ENCODE measurements at regions not wholly inside any gene's neighbourhood (a gene's known extent, or its start where the extent isn't known, plus 50 kb on each side); places are given as distances from the start of the nearest gene placed in this dataset.

DNA sequence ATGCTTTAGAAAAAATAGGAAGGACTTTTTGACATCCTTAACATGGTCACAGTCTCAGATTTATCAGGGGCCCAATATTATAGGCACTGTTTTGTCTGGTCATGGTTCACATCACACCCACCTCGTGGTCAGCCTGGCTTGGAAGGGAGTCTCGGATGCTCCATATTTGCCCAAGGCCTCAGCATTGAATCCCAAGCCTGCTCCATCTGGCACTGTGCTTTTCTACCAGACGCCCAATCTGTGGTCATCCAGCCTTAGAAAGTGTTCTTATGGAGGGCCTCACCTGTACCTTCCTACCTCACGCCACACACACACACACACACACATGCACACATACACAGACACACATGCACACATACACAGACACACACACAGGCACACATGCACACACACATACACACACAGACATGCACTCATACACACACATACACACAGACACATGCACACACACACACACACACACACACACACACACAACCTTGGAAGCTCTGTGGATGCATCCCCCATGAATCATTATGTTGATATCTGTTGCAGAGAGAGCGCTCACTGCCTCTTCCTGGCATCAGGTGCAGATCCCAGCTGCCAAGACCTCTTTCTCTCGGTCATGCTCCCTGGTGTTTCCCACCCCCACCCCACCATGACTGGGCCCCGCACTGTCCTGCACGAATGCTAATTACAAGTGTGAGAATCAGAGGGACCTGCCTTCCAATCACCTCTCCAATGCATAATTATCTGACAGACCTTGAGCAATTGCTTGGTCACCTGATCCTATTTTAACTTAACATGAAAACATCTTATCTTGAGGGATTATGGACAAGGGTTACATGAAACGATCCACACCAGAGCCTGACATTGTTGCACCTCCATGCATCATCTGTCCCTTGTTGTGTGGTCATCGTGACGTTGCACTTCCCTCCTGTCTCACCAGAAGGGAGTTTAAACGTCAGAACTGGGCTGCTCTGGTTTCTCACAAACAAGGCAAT, 122.7 kb upstream of the TMEM72 start:
- no peak for ATAC-seq (ENCODE audit: insufficient read depth, low FRiP score)
- H3K27me3 ChIP-seq (ENCODE audit: control insufficient read depth in 3 of 3, insufficient read depth in 3 of 3, low read length in 2 of 3): no peaks in the 10 kb centered on the region
- H3K27ac ChIP-seq (ENCODE audit: low read depth in 1 of 2, low read length in 1 of 2): no peak overlapping the region
- H3K36me3 ChIP-seq (ENCODE audit: control insufficient read depth in 4 of 4, insufficient read depth in 4 of 4, low read length in 4 of 4): no peaks in the 10 kb centered on the region
- TF ChIP-seq CTCF (IDR thresholded peaks at IDR 0.05; ENCODE audit: control extremely low read depth, extremely low read depth): no peak
- H3K4me3 ChIP-seq: no peak overlapping the region
- WGBS, 2 donors: 82 to 89% methylated on average over 12 of the region's 12 CpGs
- no peaks in the 10 kb centered on the region for H3K4me1 ChIP-seq (ENCODE audit: control insufficient read depth in 5 of 5, insufficient read depth in 5 of 5, low read length in 5 of 5)
- H3K9ac ChIP-seq (ENCODE audit: insufficient read depth in 1 of 2, low read length in 2 of 2): no peak overlapping the region
- H3K9me3 ChIP-seq (ENCODE audit: control insufficient read depth in 4 of 4, insufficient read depth in 3 of 4, low read length in 3 of 4): peaks cover 0 to 6% (median 0%) of the 10 kb centered on the region in 4 donors
- no peak for DNase-seq

- H3K27me3 ChIP-seq (ENCODE audit: control insufficient read depth in 3 of 3, insufficient read depth in 3 of 3, low read length in 2 of 3): no peaks in the 10 kb centered on the region
- no peak overlapping the region for H3K27ac ChIP-seq (ENCODE audit: low read depth in 1 of 2, low read length in 1 of 2)
- H3K4me1 ChIP-seq (ENCODE audit: control insufficient read depth in 5 of 5, insufficient read depth in 5 of 5, low read length in 5 of 5): no peaks in the 10 kb centered on the region
- no peaks in the 10 kb centered on the region for H3K36me3 ChIP-seq (ENCODE audit: control insufficient read depth in 4 of 4, insufficient read depth in 4 of 4, low read length in 4 of 4)
- no peak for DNase-seq
- TF ChIP-seq CTCF (IDR thresholded peaks at IDR 0.05; ENCODE audit: control extremely low read depth, extremely low read depth): no peak
- peaks cover 0 to 1% (median 0%) of the 10 kb centered on the region in 4 donors for H3K9me3 ChIP-seq (ENCODE audit: control insufficient read depth in 4 of 4, insufficient read depth in 3 of 4, low read length in 3 of 4)
- no peak overlapping the region for H3K4me3 ChIP-seq
- 75 to 80% methylated on average over 5 of the region's 5 CpGs for WGBS, 2 donors
- H3K9ac ChIP-seq (ENCODE audit: insufficient read depth in 1 of 2, low read length in 2 of 2): no peak overlapping the region
- no peak for ATAC-seq (ENCODE audit: insufficient read depth, low FRiP score)
Measured at GRCh38 chr10:44792119-44792775, 118.9 kb upstream of the TMEM72 start.

GRCh38 chr10:44799966-44800365, 111.2 kb upstream of the TMEM72 start:
- WGBS, 2 donors: 37 to 43% methylated on average over 2 of the region's 2 CpGs
- H3K36me3 ChIP-seq (ENCODE audit: control insufficient read depth in 4 of 4, insufficient read depth in 4 of 4, low read length in 4 of 4): no peaks in the 10 kb centered on the region
- H3K9ac ChIP-seq (ENCODE audit: insufficient read depth in 1 of 2, low read length in 2 of 2): no peak overlapping the region
- H3K4me1 ChIP-seq (ENCODE audit: control insufficient read depth in 5 of 5, insufficient read depth in 5 of 5, low read length in 5 of 5): peaks cover 0 to 3% (median 0%) of the 10 kb centered on the region in 5 donors
- TF ChIP-seq CTCF (IDR thresholded peaks at IDR 0.05; ENCODE audit: control extremely low read depth, extremely low read depth): no peak
- peaks cover 0 to 3% (median 0%) of the 10 kb centered on the region in 4 donors for H3K9me3 ChIP-seq (ENCODE audit: control insufficient read depth in 4 of 4, insufficient read depth in 3 of 4, low read length in 3 of 4)
- DNase-seq: no peak
- no peak overlapping the region for H3K27ac ChIP-seq (ENCODE audit: low read depth in 1 of 2, low read length in 1 of 2)
- no peak overlapping the region for H3K4me3 ChIP-seq
- ATAC-seq (ENCODE audit: insufficient read depth, low FRiP score): no peak
- no peaks in the 10 kb centered on the region for H3K27me3 ChIP-seq (ENCODE audit: control insufficient read depth in 3 of 3, insufficient read depth in 3 of 3, low read length in 2 of 3)
